HepG2 (cell line): ENCODE measurements at regions not wholly inside any gene's neighbourhood (a gene's known extent, or its start where the extent isn't known, plus 50 kb on each side); places are given as distances from the start of the nearest gene placed in this dataset.
A peak's percentile ranks its signal among the peaks of the same experiment; 100 is the strongest.

Source experiments
- AKAP8 ChIP-seq: sonication (generic); formaldehyde crosslinking; IDR thresholded peaks from 2 replicates; pipeline ENCODE4 v1.5.1; 2020; ENCODE audit warnings: mild to moderate bottlenecking, missing genetic modification reagents
- BHLHE40 ChIP-seq: IDR thresholded peaks from 2 replicates; pipeline ENCODE4 v1.6.1; 2011; ENCODE audit warnings: low read length, improper control_type of control experiment
- BRCA1 ChIP-seq: sonication (generic); formaldehyde crosslinking; IDR thresholded peaks from 2 replicates; pipeline ENCODE4 v1.4.0; 2020; ENCODE audit warnings: missing genetic modification reagents
- CREM ChIP-seq, 2 experiments: sonication (generic) in 1 of 2; formaldehyde crosslinking in 1 of 2; IDR thresholded peaks; 2 replicates each; pipeline versions ENCODE4 v1.4.0 to v1.6.1; 2016 to 2020; ENCODE audit warnings: antibody characterized with exemption in 1 of 2, mild to moderate bottlenecking in 1 of 2, missing genetic modification reagents in 1 of 2
- DNMT1 ChIP-seq: sonication (generic); formaldehyde crosslinking; IDR thresholded peaks from 2 replicates; pipeline ENCODE4 v1.5.1; 2020; ENCODE audit warnings: mild to moderate bottlenecking, missing genetic modification reagents
- E2F5 ChIP-seq: sonication (generic); formaldehyde crosslinking; conservative IDR thresholded peaks from 2 replicates; pipeline ENCODE4 v1.4.0; 2020; ENCODE audit warnings: missing genetic modification reagents
- GATA4 ChIP-seq: sonication (generic); IDR thresholded peaks from 2 replicates; pipeline ENCODE4 v1.6.1; 2016; ENCODE audit warnings: antibody characterized with exemption, low read depth, borderline replicate concordance
- HHEX ChIP-seq: IDR thresholded peaks from 2 replicates; pipeline ENCODE4 v1.6.1; 2016; ENCODE audit warnings: control low read depth
- HOXA3 ChIP-seq: sonication (generic); formaldehyde crosslinking; IDR thresholded peaks from 2 replicates; pipeline ENCODE4 v1.5.0; 2020; ENCODE audit warnings: missing genetic modification reagents
- JUN ChIP-seq: sonication (generic); formaldehyde crosslinking; IDR thresholded peaks from 2 replicates; pipeline ENCODE4 v1.4.0; 2020; ENCODE audit warnings: mild to moderate bottlenecking, missing genetic modification reagents
- MYC ChIP-seq: sonication (generic); formaldehyde crosslinking; IDR thresholded peaks from 2 replicates; pipeline ENCODE4 v1.9.0; 2021; ENCODE audit warnings: missing genetic modification reagents, borderline replicate concordance
- NFIB ChIP-seq: sonication (generic); formaldehyde crosslinking; IDR thresholded peaks from 2 replicates; pipeline ENCODE4 v1.9.0; 2021; ENCODE audit warnings: missing genetic modification reagents, mild to moderate bottlenecking, borderline replicate concordance
- NRL ChIP-seq: sonication (generic); formaldehyde crosslinking; IDR thresholded peaks from 2 replicates; pipeline ENCODE4 v1.5.0; 2020; ENCODE audit warnings: missing genetic modification reagents, mild to moderate bottlenecking, moderate library complexity, borderline replicate concordance
- SIN3B ChIP-seq: fragments of 150-350 bp; IDR thresholded peaks from 2 replicates; pipeline ENCODE4 v1.6.1; 2014; ENCODE audit warnings: low read length
- SP140L ChIP-seq: sonication (generic); formaldehyde crosslinking; IDR thresholded peaks from 2 replicates; pipeline ENCODE4 v1.4.0; 2020; ENCODE audit warnings: missing genetic modification reagents, borderline replicate concordance
- TCF7 ChIP-seq: sonication (generic); IDR thresholded peaks from 2 replicates; pipeline ENCODE4 v1.6.1; 2016; ENCODE audit warnings: antibody characterized with exemption, low read depth
- TRIM22 ChIP-seq: fragments of 450-650 bp; IDR thresholded peaks from 2 replicates; pipeline ENCODE4 v1.6.1; 2017
- TSC22D2 ChIP-seq: sonication (generic); formaldehyde crosslinking; IDR thresholded peaks from 2 replicates; pipeline ENCODE4 v1.5.1; 2020; ENCODE audit warnings: missing genetic modification reagents, mild to moderate bottlenecking, borderline replicate concordance
- XRCC5 ChIP-seq: fragments of 200-400 bp; formaldehyde crosslinking; optimal IDR thresholded peaks from 2 replicates; pipeline ENCODE3; 2017; ENCODE audit warnings: mild to moderate bottlenecking, low read length
- ZFP36L1 ChIP-seq: sonication (generic); formaldehyde crosslinking; IDR thresholded peaks from 2 replicates; pipeline ENCODE4 v1.8.0; 2022; ENCODE audit warnings: mild to moderate bottlenecking, missing genetic modification reagents, moderate library complexity
- ZFP41 ChIP-seq: sonication (generic); formaldehyde crosslinking; IDR thresholded peaks from 2 replicates; pipeline ENCODE4 v1.4.0; 2020; ENCODE audit warnings: mild to moderate bottlenecking, missing genetic modification reagents, borderline replicate concordance
- ZNF10 ChIP-seq: sonication (generic); formaldehyde crosslinking; IDR thresholded peaks from 2 replicates; pipeline ENCODE4 v1.4.0; 2020; ENCODE audit warnings: mild to moderate bottlenecking, low read depth, missing genetic modification reagents, borderline replicate concordance
- ZNF17 ChIP-seq: sonication (generic); formaldehyde crosslinking; IDR thresholded peaks from 2 replicates; pipeline ENCODE4 v1.5.0; 2020; ENCODE audit warnings: mild to moderate bottlenecking, missing genetic modification reagents
- ZNF251 ChIP-seq: sonication (generic); formaldehyde crosslinking; IDR thresholded peaks from 2 replicates; pipeline ENCODE4 v1.9.0; 2021; ENCODE audit warnings: mild to moderate bottlenecking, missing genetic modification reagents
- ZNF253 ChIP-seq: sonication (generic); formaldehyde crosslinking; IDR thresholded peaks from 2 replicates; pipeline ENCODE4 v1.8.0; 2022; ENCODE audit warnings: mild to moderate bottlenecking, missing genetic modification reagents, borderline replicate concordance
- ZNF282 ChIP-seq: fragments of 450-650 bp; IDR thresholded peaks from 2 replicates; pipeline ENCODE4 v1.6.1; 2018; ENCODE audit not compliant: partially characterized antibody
- ZNF460 ChIP-seq: sonication (generic); formaldehyde crosslinking; IDR thresholded peaks from 2 replicates; pipeline ENCODE4 v1.5.1; 2020; ENCODE audit warnings: missing genetic modification reagents, mild to moderate bottlenecking, borderline replicate concordance
- ZNF780A ChIP-seq: sonication (generic); formaldehyde crosslinking; IDR thresholded peaks from 2 replicates; pipeline ENCODE4 v1.8.0; 2022; ENCODE audit warnings: mild to moderate bottlenecking, missing genetic modification reagents, moderate library complexity
- ZNF83 ChIP-seq: sonication (generic); formaldehyde crosslinking; IDR thresholded peaks from 2 replicates; pipeline ENCODE4 v1.4.0; 2020; ENCODE audit warnings: missing genetic modification reagents, mild to moderate bottlenecking, borderline replicate concordance
- ZNF883 ChIP-seq: sonication (generic); formaldehyde crosslinking; IDR thresholded peaks from 2 replicates; pipeline ENCODE4 v1.5.1; 2020; ENCODE audit warnings: mild to moderate bottlenecking, missing genetic modification reagents; ENCODE audit errors: not compliant biosample characterization
- ZSCAN9 ChIP-seq: IDR thresholded peaks from 2 replicates; pipeline ENCODE4 v1.6.1; 2016; ENCODE audit warnings: borderline replicate concordance
- TF ChIP-seq, protein P1 (sequence below): sonication (generic); formaldehyde crosslinking; IDR thresholded peaks from 2 replicates; pipeline ENCODE4 v1.8.0; 2022; ENCODE audit warnings: missing genetic modification reagents, low read depth, mild to moderate bottlenecking, borderline replicate concordance

GRCh38 chr2:84293791-84294380, 165.2 kb downstream of the SUCLG1 start (continued):
- TF ChIP-seq BRCA1 (CRISPR knock-in tag), result no peak
- TF ChIP-seq, protein P1, sequence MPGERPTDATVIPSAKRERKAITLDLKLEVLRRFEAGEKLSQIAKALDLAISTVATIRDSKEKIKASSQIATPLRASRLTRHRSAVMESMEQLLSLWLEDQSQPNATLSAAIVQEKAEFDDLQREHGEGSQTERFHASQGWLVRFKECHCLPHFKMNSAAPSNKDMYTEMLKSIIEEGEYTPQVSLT (CRISPR knock-in tag), result no peak
- no peak for TF ChIP-seq ZNF883
- no peak for TF ChIP-seq NRL (CRISPR knock-in tag)
- no peak for TF ChIP-seq ZFP41 (CRISPR knock-in tag)
- peak; percentile 95 for TF ChIP-seq AKAP8 (CRISPR knock-in tag)
- TF ChIP-seq MYC, result peak; percentile 98
- 0 out of 2 replicates have a peak, but pooled peaks have one; percentile 56 for TF ChIP-seq SP140L (CRISPR knock-in tag)
- TF ChIP-seq ZSCAN9 (CRISPR knock-in tag), result peak; percentile 83
- no peak for TF ChIP-seq ZNF780A (CRISPR knock-in tag)
- peak; percentile 96 for TF ChIP-seq BHLHE40
- peak; percentile 93 for TF ChIP-seq HOXA3 (CRISPR knock-in tag)
- TF ChIP-seq TSC22D2 (CRISPR knock-in tag), result 0 out of 2 replicates have a peak, but pooled peaks have one; percentile 63
- TF ChIP-seq ZNF83 (CRISPR knock-in tag), result no peak
- TF ChIP-seq SIN3B, result no peak
- no peak; the same call in 1 of the 2 replicates for TF ChIP-seq ZNF460
- peak; percentile 91 for TF ChIP-seq HHEX
- peak; percentile 93 for TF ChIP-seq CREM (IDR thresholded peaks at IDR 0.05)
- no peak for TF ChIP-seq CREM (CRISPR knock-in tag; IDR thresholded peaks at IDR 0.05)
- no peak for TF ChIP-seq ZNF253 (CRISPR knock-in tag)
- TF ChIP-seq TCF7, result peak; percentile 95
- peak; percentile 91 for TF ChIP-seq JUN (CRISPR knock-in tag)
- TF ChIP-seq E2F5, result no peak
- no peak for TF ChIP-seq ZNF282
- no peak for TF ChIP-seq TRIM22
- TF ChIP-seq ZNF251 (CRISPR knock-in tag), result no peak
- TF ChIP-seq DNMT1 (CRISPR knock-in tag), result no peak
- TF ChIP-seq NFIB (CRISPR knock-in tag), result no peak
- peak; percentile 72 for TF ChIP-seq XRCC5
- no peak for TF ChIP-seq ZNF17 (CRISPR knock-in tag)
- TF ChIP-seq ZNF10 (CRISPR knock-in tag), result no peak
- peak; percentile 93 for TF ChIP-seq GATA4
- peak; percentile 90; the same call in 1 of the 2 replicates for TF ChIP-seq ZFP36L1 (CRISPR knock-in tag)
